IMR-90 (cell line): ENCODE measurements at regions not wholly inside any gene's neighbourhood (a gene's known extent, or its start where the extent isn't known, plus 50 kb on each side); places are given as distances from the start of the nearest gene placed in this dataset.

Experiments
- ATAC-seq: fragments of 200-7000 bp; cut with Tn5 transposase; 2 replicates; pipeline ENCODE4 v1.9.1; 2020; ENCODE audit warnings: low read depth, mild to moderate bottlenecking, moderate library complexity
- BruUV-seq: library from RNA; stranded (reverse); fragments of 400-500 nt; replicated peaks from 2 replicates; lab custom pipeline; 2021; lab: Mats Ljungman, UMichigan
- CTCF ChIA-PET: fragments of 300-600 bp; formaldehyde crosslinking; extraction: SDS; loops from one replicate; lab custom pipeline; 2021; ENCODE audit warnings: antibody characterized with exemption; lab: Yijun Ruan, JAX
- POLR2A ChIA-PET: fragments of 300-600 bp; sonication (Branson Sonifier 250); formaldehyde crosslinking; loops from one replicate; lab custom pipeline; 2022; ENCODE audit warnings: antibody characterized with exemption; ENCODE audit not compliant: unreplicated experiment; lab: Charles Lee
- DNase-seq: peaks from one replicate; pipeline ENCODE4 v3.0.0; 2013
- H2AFZ ChIP-seq: replicated peaks from 2 replicates; pipeline ENCODE3; 2013; ENCODE audit warnings: low read length, mild to moderate bottlenecking; ENCODE audit not compliant: poor library complexity
- H2AK5ac ChIP-seq: 2 replicates; pipeline ENCODE4 v1.6.1; 2013; ENCODE audit warnings: low read depth, low read length, inconsistent platforms
- H2AK9ac ChIP-seq: replicated peaks from 2 replicates; pipeline ENCODE3; 2013; ENCODE audit warnings: mild to moderate bottlenecking, low read depth, low read length, moderate library complexity; ENCODE audit not compliant: poor library complexity
- H2BK120ac ChIP-seq: 2 replicates; pipeline ENCODE4 v1.6.1; 2013; ENCODE audit warnings: low read depth, low read length, inconsistent platforms
- H2BK15ac ChIP-seq: 3 replicates; pipeline ENCODE4 v1.6.1; 2013; ENCODE audit warnings: low read depth, low read length, inconsistent platforms
- H2BK20ac ChIP-seq: 2 replicates; pipeline ENCODE4 v1.6.1; 2013; ENCODE audit warnings: low read depth, mild to moderate bottlenecking, inconsistent platforms, low read length, moderate library complexity
- H2BK5ac ChIP-seq: 2 replicates; pipeline ENCODE4 v1.6.1; 2013; ENCODE audit warnings: mild to moderate bottlenecking, low read depth, low read length, inconsistent platforms; ENCODE audit not compliant: poor library complexity, severe bottlenecking
- H3K14ac ChIP-seq: replicated peaks from 2 replicates; pipeline ENCODE4 v1.6.1; 2013; ENCODE audit warnings: low read depth, low read length, inconsistent platforms
- H3K18ac ChIP-seq: 2 replicates; pipeline ENCODE4 v1.6.1; 2013; ENCODE audit warnings: low read depth, low read length, control low read depth
- H3K23ac ChIP-seq: 2 replicates; pipeline ENCODE4 v1.6.1; 2013; ENCODE audit warnings: low read depth, low read length, inconsistent platforms
- H3K27ac ChIP-seq: 2 replicates; pipeline ENCODE4 v1.5.1; 2013; ENCODE audit warnings: mild to moderate bottlenecking, control low read depth, low read length; ENCODE audit not compliant: insufficient read depth
- H3K27me3 ChIP-seq: 2 replicates; pipeline ENCODE4 v1.6.1; 2013; ENCODE audit warnings: low read length; ENCODE audit not compliant: control insufficient read depth, insufficient read depth
- H3K36me3 ChIP-seq: 2 replicates; pipeline ENCODE4 v1.6.1; 2013; ENCODE audit warnings: low read length, mixed read lengths; ENCODE audit not compliant: control insufficient read depth, insufficient read depth
- H3K4ac ChIP-seq: 2 replicates; pipeline ENCODE4 v1.6.1; 2013; ENCODE audit warnings: low read depth, low read length, inconsistent platforms
- H3K4me1 ChIP-seq: 2 replicates; pipeline ENCODE4 v1.6.1; 2013; ENCODE audit warnings: low read length, mixed read lengths; ENCODE audit not compliant: control insufficient read depth, insufficient read depth
- H3K4me2 ChIP-seq: 2 replicates; pipeline ENCODE4 v1.6.1; 2013; ENCODE audit warnings: low read depth, mild to moderate bottlenecking, control low read depth, low read length, moderate library complexity
- H3K4me3 ChIP-seq: 2 replicates; pipeline ENCODE4 v1.5.1; 2013; ENCODE audit warnings: low read depth, mild to moderate bottlenecking, control low read depth, low read length, moderate library complexity; ENCODE audit not compliant: insufficient read depth
- H3K56ac ChIP-seq: 2 replicates; pipeline ENCODE4 v1.6.1; 2013; ENCODE audit warnings: low read length, inconsistent platforms; ENCODE audit not compliant: insufficient read depth; ENCODE audit errors: extremely low read depth
- H3K79me1 ChIP-seq, 2 experiments: 2 replicates each; pipeline ENCODE4 v1.6.1; 2013; ENCODE audit warnings: low read length in 2 of 2, inconsistent platforms in 1 of 2, low read depth in 1 of 2
- H3K9ac ChIP-seq: 2 replicates; pipeline ENCODE4 v1.6.1; 2013; ENCODE audit warnings: low read depth, low read length, control low read depth
- H3K9me1 ChIP-seq: 2 replicates; pipeline ENCODE4 v1.6.1; 2013; ENCODE audit warnings: low read length, inconsistent platforms; ENCODE audit not compliant: insufficient read depth
- H3K9me3 ChIP-seq: 2 replicates; pipeline ENCODE4 v1.6.1; 2013; ENCODE audit warnings: low read length; ENCODE audit not compliant: control insufficient read depth, insufficient read depth
- H4K20me1 ChIP-seq: 2 replicates; pipeline ENCODE4 v1.6.1; 2013; ENCODE audit warnings: low read length, inconsistent platforms; ENCODE audit not compliant: insufficient read depth
- H4K5ac ChIP-seq: 2 replicates; pipeline ENCODE4 v1.6.1; 2013; ENCODE audit warnings: mild to moderate bottlenecking, low read depth, low read length, control low read depth
- H4K8ac ChIP-seq, 2 experiments: 2 replicates each; pipeline ENCODE4 v1.6.1; 2013; ENCODE audit warnings: low read depth in 2 of 2, low read length in 2 of 2, control low read depth in 1 of 2, inconsistent platforms in 1 of 2
- H4K91ac ChIP-seq: 2 replicates; pipeline ENCODE4 v1.6.1; 2013; ENCODE audit warnings: low read depth, low read length, inconsistent platforms; ENCODE audit not compliant: insufficient read depth
- BHLHE40 ChIP-seq: fragments of 150-350 bp; IDR thresholded peaks from 2 replicates; pipeline ENCODE4 v1.6.1; 2016; ENCODE audit warnings: mild to moderate bottlenecking, low read depth, low read length
- CEBPB ChIP-seq: IDR thresholded peaks from 2 replicates; pipeline ENCODE4 v1.6.1; 2012; ENCODE audit warnings: low read depth, low read length, improper control_type of control experiment
- FOS ChIP-seq: fragments of 150-350 bp; IDR thresholded peaks from 2 replicates; pipeline ENCODE4 v1.6.1; 2016; ENCODE audit warnings: low read depth, low read length
- MAFK ChIP-seq: IDR thresholded peaks from 2 replicates; pipeline ENCODE4 v1.6.1; 2012; ENCODE audit warnings: low read depth, low read length, improper control_type of control experiment
- MXI1 ChIP-seq: IDR thresholded peaks from 2 replicates; pipeline ENCODE4 v1.6.1; 2012; ENCODE audit warnings: low read depth, mild to moderate bottlenecking, low read length, moderate library complexity, borderline replicate concordance
- NFE2L2 ChIP-seq: fragments of 150-350 bp; IDR thresholded peaks from 2 replicates; pipeline ENCODE4 v1.6.1; 2016; ENCODE audit warnings: low read depth, mild to moderate bottlenecking, low read length
- POLR2A ChIP-seq: IDR thresholded peaks from 2 replicates; pipeline ENCODE4 v1.6.1; 2012; ENCODE audit warnings: mild to moderate bottlenecking, low read depth, low read length
- RAD21 ChIP-seq: IDR thresholded peaks from 2 replicates; pipeline ENCODE4 v1.6.1; 2012; ENCODE audit warnings: low read length, improper control_type of control experiment
- SMC3 ChIP-seq: fragments of 150-350 bp; IDR thresholded peaks from 2 replicates; pipeline ENCODE4 v1.6.1; 2016; ENCODE audit warnings: low read depth, mild to moderate bottlenecking, antibody characterized with exemption, low read length, moderate library complexity
- WGBS, 2 experiments: methylation state at CpG; one replicate each; pipeline versions ENCODE4 v1.1.5 to v1.1.7; 2013; ENCODE audit warnings: missing lambda C conversion rate in 2 of 2; ENCODE audit not compliant: insufficient read length in 1 of 2; ENCODE audit errors: extremely low coverage in 2 of 2; 5-methylcytosine and 5-hydroxymethylcytosine counted together
- dilution Hi-C: fragments of 300-500 bp; cut with HindIII; formaldehyde crosslinking; loops from one replicate; pipeline ENCODE4 v1.14.3; 2018; ENCODE audit warnings: low sequenced_read_pairs; ENCODE audit not compliant: unreplicated experiment
- in situ Hi-C: fragments of 300-500 bp; cut with MboI; formaldehyde crosslinking; loops from 3 replicates; pipeline ENCODE4 v1.14.3; 2019; ENCODE audit warnings: low sequenced_read_pairs, inconsistent platforms, mixed read lengths
- intact Hi-C: fragments of 100-400 bp; cut with micrococcal nuclease; formaldehyde crosslinking; loops from 2 replicates; pipeline ENCODE4 v1.10.0; 2022

DNA sequence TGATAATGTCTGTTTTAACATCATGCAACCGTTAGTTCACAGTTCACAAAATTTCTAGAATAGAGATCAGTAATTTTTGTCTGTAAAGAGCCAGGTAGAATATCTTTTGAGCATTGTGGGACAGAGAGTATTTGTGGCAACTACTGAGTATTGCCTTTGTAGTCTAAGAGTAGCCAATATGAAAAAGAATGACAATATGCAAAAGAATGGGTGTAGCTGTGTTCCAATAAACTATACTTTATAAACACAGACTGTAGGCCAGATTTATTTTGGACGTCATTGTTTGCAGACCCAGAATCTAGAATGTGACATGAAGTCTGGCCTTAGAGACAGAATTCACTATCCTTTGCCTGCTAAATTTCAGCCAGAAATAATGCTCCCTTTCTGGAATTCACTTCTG lies 694.1 kb upstream of the MMS22L start:
- ChIA-PET CTCF (no interaction called here), POLR2A (no interaction called here)
- H4K8ac ChIP-seq: no peak overlapping the region
- H3K9me1 ChIP-seq: no peaks in the 10 kb centered on the region
- in situ Hi-C loops: no loop called here
- no peaks in the 10 kb centered on the region for H4K20me1 ChIP-seq
- no peak overlapping the region for H3K14ac ChIP-seq
- H2AFZ ChIP-seq: no peak overlapping the region
- H2BK5ac ChIP-seq: no peak overlapping the region
- H3K9ac ChIP-seq: no peak overlapping the region
- no peak overlapping the region for H2BK15ac ChIP-seq
- H3K27me3 ChIP-seq: no peaks in the 10 kb centered on the region
- H3K18ac ChIP-seq: no peak overlapping the region
- H3K4me2 ChIP-seq: no peak overlapping the region
- dilution Hi-C loops: no loop called here
- no peak overlapping the region for H2AK5ac ChIP-seq
- TF ChIP-seq CEBPB (no peak), MAFK (no peak), POLR2A (no peak), BHLHE40 (no peak), MXI1 (no peak), FOS (no peak), SMC3 (no peak), RAD21 (no peak), NFE2L2 (no peak)
- no peak overlapping the region for H3K4me3 ChIP-seq
- intact Hi-C loops: no loop called here
- H4K91ac ChIP-seq: no peak overlapping the region
- DNase-seq: no peak
- ATAC-seq: no peak
- H3K4me1 ChIP-seq: no peaks in the 10 kb centered on the region
- WGBS, 2 experiments: no CpG with 5 or more reads among the region's 2 CpGs
- H2AK9ac ChIP-seq: no peak overlapping the region
- H3K79me1 ChIP-seq: no peaks in the 10 kb centered on the region
- H2BK120ac ChIP-seq: no peak overlapping the region
- H3K9me3 ChIP-seq: no peaks in the 10 kb centered on the region
- no peak overlapping the region for H3K4ac ChIP-seq
- H2BK20ac ChIP-seq: no peak overlapping the region
- no peak overlapping the region for H3K27ac ChIP-seq
- no peak overlapping the region for H3K56ac ChIP-seq
- no peaks in the 10 kb centered on the region for H3K36me3 ChIP-seq
- no TSS peak for BruUV-seq
- no peak overlapping the region for H4K5ac ChIP-seq
- H3K23ac ChIP-seq: no peak overlapping the region
